H1 (cell line): ENCODE measurements at regions not wholly inside any gene's neighbourhood (a gene's known extent, or its start where the extent isn't known, plus 50 kb on each side); places are given as distances from the start of the nearest gene placed in this dataset.

Experiments
- CBX8 ChIP-seq: fragments of 300-800, 300-1000 bp; sonication (generic); IDR thresholded peaks from 2 replicates; pipeline ENCODE4 v1.7.1; 2016; ENCODE audit warnings: low read depth, low read length, borderline replicate concordance
- KDM4A ChIP-seq: IDR thresholded peaks from one replicate; pipeline ENCODE4 v1.7.1; 2012; ENCODE audit warnings: low read depth, mild to moderate bottlenecking, moderate library complexity, low read length, inconsistent platforms; ENCODE audit not compliant: severe bottlenecking
- POLR2A ChIP-seq, 2 experiments: IDR thresholded peaks; 1 replicate in 1 of 2; 2 replicates in 1 of 2; pipeline ENCODE4 v1.6.1; 2011; ENCODE audit warnings: low read depth in 2 of 2, low read length in 2 of 2, mild to moderate bottlenecking in 2 of 2; ENCODE audit errors: control extremely low read depth in 1 of 2
- RBBP5 ChIP-seq: IDR thresholded peaks from 2 replicates; pipeline ENCODE4 v1.7.1; 2012; ENCODE audit warnings: low read depth, mild to moderate bottlenecking, inconsistent platforms, low read length, moderate library complexity, borderline replicate concordance
- SP4 ChIP-seq: IDR thresholded peaks from 2 replicates; pipeline ENCODE4 v1.6.1; 2012; ENCODE audit warnings: low read length, inconsistent platforms
- TAF1 ChIP-seq: IDR thresholded peaks from 2 replicates; pipeline ENCODE4 v1.6.1; 2011; ENCODE audit warnings: mild to moderate bottlenecking, low read depth, low read length

GRCh38 chr16:27689711-27690110 lies 139.8 kb downstream of the KATNIP start (continued):
- TF ChIP-seq KDM4A (no peak), SP4 (no peak), TAF1 (no peak), CBX8 (no peak), RBBP5 (no peak), POLR2A (IDR thresholded peaks at IDR 0.05; ENCODE audit: control extremely low read depth in 1 of 2, low read depth in 2 of 2, low read length in 2 of 2) (no peak)
